SK-N-SH (cell line): ENCODE measurements at regions not wholly inside any gene's neighbourhood (a gene's known extent, or its start where the extent isn't known, plus 50 kb on each side); places are given as distances from the start of the nearest gene placed in this dataset.

Experiments
- CTCF ChIP-seq: fragments of 200-600 bp; sonication (generic); IDR thresholded peaks from 2 replicates; pipeline ENCODE4 v1.6.1; 2017; ENCODE audit warnings: antibody characterized with exemption, mild to moderate bottlenecking, moderate library complexity
- JUND ChIP-seq: IDR thresholded peaks from 2 replicates; pipeline ENCODE4 v1.4.0; 2012
- POLR2AphosphoS5 ChIP-seq: IDR thresholded peaks from 2 replicates; pipeline ENCODE4 v1.6.1; 2012; ENCODE audit warnings: low read depth, low read length
- TEAD4 ChIP-seq: IDR thresholded peaks from 2 replicates; pipeline ENCODE4 v1.4.0; 2012; ENCODE audit warnings: mild to moderate bottlenecking, borderline replicate concordance; ENCODE audit not compliant: insufficient read depth
- USF2 ChIP-seq: fragments of 150-350 bp; IDR thresholded peaks from 2 replicates; pipeline ENCODE4 v1.6.1; 2017; ENCODE audit warnings: antibody characterized with exemption, low read length, low read depth, borderline replicate concordance

- TF ChIP-seq TEAD4 (no peak), CTCF (no peak), POLR2AphosphoS5 (no peak), USF2 (no peak), JUND (no peak)
Measured at GRCh38 chr1:73180397-73181189, 898.3 kb upstream of the NEGR1 start.
